Endothelial cell of umbilical vein (primary cell): ENCODE measurements at regions not wholly inside any gene's neighbourhood (a gene's known extent, or its start where the extent isn't known, plus 50 kb on each side); places are given as distances from the start of the nearest gene placed in this dataset.

Source experiments
- EZH2 ChIP-seq: IDR thresholded peaks from 2 replicates; pipeline ENCODE4 v1.6.1; 2012; ENCODE audit warnings: borderline replicate concordance, low read depth, mild to moderate bottlenecking, moderate library complexity, low read length, inconsistent platforms; ENCODE audit not compliant: severe bottlenecking
- GATA2 ChIP-seq: IDR thresholded peaks from 2 replicates; pipeline ENCODE4 v1.7.0; 2011; ENCODE audit warnings: low read depth, mild to moderate bottlenecking, moderate library complexity, mixed read lengths, low read length; ENCODE audit not compliant: insufficient read length, insufficient read depth
- JUN ChIP-seq: IDR thresholded peaks from 2 replicates; pipeline ENCODE4 v1.6.1; 2011; ENCODE audit warnings: borderline replicate concordance, low read depth; ENCODE audit not compliant: insufficient read length, insufficient read depth
- MYC ChIP-seq: IDR thresholded peaks from one replicate; pipeline ENCODE4 v1.6.1; 2011; ENCODE audit warnings: mild to moderate bottlenecking, low read depth, low read length
- POLR2A ChIP-seq: IDR thresholded peaks from 2 replicates; pipeline ENCODE4 v1.6.1; 2012; ENCODE audit warnings: low read depth, mild to moderate bottlenecking, control low read depth, low read length
- POLR2AphosphoS5 ChIP-seq: IDR thresholded peaks from 2 replicates; pipeline ENCODE4 v1.6.1; 2012; ENCODE audit warnings: low read depth, mild to moderate bottlenecking, control low read depth, low read length, moderate library complexity; ENCODE audit not compliant: insufficient read depth
- TF ChIP-seq, protein P1 (sequence below), 2 donors: IDR thresholded peaks; 1 replicate in 1 of 2; 2 replicates in 1 of 2; pipeline ENCODE4 v1.5.1; 2011; ENCODE audit warnings: low read length in 2 of 2, mild to moderate bottlenecking in 2 of 2, moderate library complexity in 2 of 2, control low read depth in 1 of 2, inconsistent platforms in 1 of 2, low read depth in 1 of 2; ENCODE audit not compliant: insufficient read depth in 1 of 2; ENCODE audit errors: extremely low read depth in 1 of 2
- TF ChIP-seq, protein P2 (sequence below): IDR thresholded peaks from 2 replicates; pipeline ENCODE4 v1.6.1; 2011; ENCODE audit not compliant: insufficient read depth, insufficient read length

DNA sequence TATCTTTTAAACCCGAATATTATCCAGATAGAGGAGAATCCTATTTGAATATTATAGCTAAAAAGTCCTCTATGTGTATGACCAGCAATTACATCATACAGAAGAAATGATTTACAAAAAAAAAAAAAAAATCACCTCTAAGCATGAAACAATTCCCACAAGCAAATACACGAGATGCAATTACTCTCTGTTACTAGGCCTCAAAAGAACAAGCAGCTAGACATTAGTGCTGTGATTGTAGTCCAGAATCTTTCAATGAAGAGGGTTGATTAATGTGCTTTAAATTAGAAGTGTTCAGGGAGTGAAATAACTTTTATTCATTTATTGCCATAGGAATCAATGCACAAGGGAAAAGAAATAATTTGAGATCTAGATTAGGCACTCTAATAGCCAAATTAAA is 1379.5 kb upstream of the GBE1 start:
- TF ChIP-seq EZH2 = no peak
- TF ChIP-seq, protein P1, sequence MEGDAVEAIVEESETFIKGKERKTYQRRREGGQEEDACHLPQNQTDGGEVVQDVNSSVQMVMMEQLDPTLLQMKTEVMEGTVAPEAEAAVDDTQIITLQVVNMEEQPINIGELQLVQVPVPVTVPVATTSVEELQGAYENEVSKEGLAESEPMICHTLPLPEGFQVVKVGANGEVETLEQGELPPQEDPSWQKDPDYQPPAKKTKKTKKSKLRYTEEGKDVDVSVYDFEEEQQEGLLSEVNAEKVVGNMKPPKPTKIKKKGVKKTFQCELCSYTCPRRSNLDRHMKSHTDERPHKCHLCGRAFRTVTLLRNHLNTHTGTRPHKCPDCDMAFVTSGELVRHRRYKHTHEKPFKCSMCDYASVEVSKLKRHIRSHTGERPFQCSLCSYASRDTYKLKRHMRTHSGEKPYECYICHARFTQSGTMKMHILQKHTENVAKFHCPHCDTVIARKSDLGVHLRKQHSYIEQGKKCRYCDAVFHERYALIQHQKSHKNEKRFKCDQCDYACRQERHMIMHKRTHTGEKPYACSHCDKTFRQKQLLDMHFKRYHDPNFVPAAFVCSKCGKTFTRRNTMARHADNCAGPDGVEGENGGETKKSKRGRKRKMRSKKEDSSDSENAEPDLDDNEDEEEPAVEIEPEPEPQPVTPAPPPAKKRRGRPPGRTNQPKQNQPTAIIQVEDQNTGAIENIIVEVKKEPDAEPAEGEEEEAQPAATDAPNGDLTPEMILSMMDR (IDR thresholded peaks at IDR 0.05; ENCODE audit: extremely low read depth in 1 of 2, insufficient read depth in 1 of 2, low read depth in 1 of 2, low read length in 2 of 2) = no peak
- no peak for TF ChIP-seq POLR2A
- no peak for TF ChIP-seq POLR2AphosphoS5
- TF ChIP-seq, protein P2, sequence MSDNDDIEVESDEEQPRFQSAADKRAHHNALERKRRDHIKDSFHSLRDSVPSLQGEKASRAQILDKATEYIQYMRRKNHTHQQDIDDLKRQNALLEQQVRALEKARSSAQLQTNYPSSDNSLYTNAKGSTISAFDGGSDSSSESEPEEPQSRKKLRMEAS = no peak
- TF ChIP-seq GATA2 = no peak
- no peak for TF ChIP-seq MYC
- no peak for TF ChIP-seq JUN
